Type B pancreatic cell (in vitro differentiated cells): ENCODE measurements at regions not wholly inside any gene's neighbourhood (a gene's known extent, or its start where the extent isn't known, plus 50 kb on each side); places are given as distances from the start of the nearest gene placed in this dataset.

Experiments used
- DNase-seq: peaks from one replicate; pipeline ENCODE4 v3.0.0; 2021; ENCODE audit warnings: mixed read lengths; ENCODE audit not compliant: unreplicated experiment; ENCODE audit errors: extremely low spot score
- H3K27ac Mint-ChIP-seq: 2 replicates; pipeline ENCODE4 v1.8.0; 2021; ENCODE audit warnings: mild to moderate bottlenecking, mixed read lengths
- H3K27me3 Mint-ChIP-seq: 2 replicates; pipeline ENCODE4 v1.8.0; 2021; ENCODE audit warnings: mixed read lengths
- H3K36me3 Mint-ChIP-seq: 2 replicates; pipeline ENCODE4 v1.8.0; 2021; ENCODE audit warnings: mixed read lengths
- H3K4me1 Mint-ChIP-seq: one replicate; pipeline ENCODE4 v1.8.0; 2021; ENCODE audit warnings: mixed read lengths; ENCODE audit not compliant: unreplicated experiment
- H3K4me3 Mint-ChIP-seq: 2 replicates; pipeline ENCODE4 v1.8.0; 2021; ENCODE audit warnings: mild to moderate bottlenecking, mixed read lengths
- H3K9me3 Mint-ChIP-seq: 2 replicates; pipeline ENCODE4 v1.8.0; 2021; ENCODE audit warnings: mixed read lengths
- TF ChIP-seq, protein P1 (sequence below): fragments of 200-600 bp; sonication (generic); conservative IDR thresholded peaks from 2 replicates; pipeline ENCODE4 v1.5.0; 2021; ENCODE audit warnings: antibody characterized with exemption, mild to moderate bottlenecking

DNA sequence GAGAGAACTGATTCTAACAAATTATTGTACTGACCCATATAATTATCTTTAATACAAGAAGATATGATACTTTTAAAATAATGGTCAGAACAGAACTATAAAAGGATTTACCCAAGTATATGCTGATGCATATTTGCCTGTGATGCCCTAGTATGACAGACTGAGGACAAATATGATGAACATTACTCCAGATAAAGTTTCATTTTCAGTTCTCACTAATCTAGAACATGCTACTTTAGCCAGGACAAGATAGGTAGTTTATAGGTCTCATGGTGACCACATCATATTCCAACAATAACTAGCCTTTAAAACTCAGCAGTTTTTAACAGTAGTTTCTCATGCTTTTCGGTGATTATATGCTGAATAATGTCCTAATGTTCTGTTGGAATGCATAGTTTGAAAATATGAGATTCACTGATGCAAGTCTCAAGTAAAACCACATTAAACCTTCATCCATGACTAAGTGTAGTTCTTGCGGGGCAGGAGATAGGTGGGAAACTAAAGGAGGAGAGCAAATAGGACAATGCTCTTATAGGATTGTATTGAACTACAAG lies 295.2 kb upstream of the AGA start:
- no peaks in the 10 kb centered on the region for H3K27me3 Mint-ChIP-seq
- H3K9me3 Mint-ChIP-seq: no peaks in the 10 kb centered on the region
- H3K4me1 Mint-ChIP-seq: no peaks in the 10 kb centered on the region
- TF ChIP-seq, protein P1, sequence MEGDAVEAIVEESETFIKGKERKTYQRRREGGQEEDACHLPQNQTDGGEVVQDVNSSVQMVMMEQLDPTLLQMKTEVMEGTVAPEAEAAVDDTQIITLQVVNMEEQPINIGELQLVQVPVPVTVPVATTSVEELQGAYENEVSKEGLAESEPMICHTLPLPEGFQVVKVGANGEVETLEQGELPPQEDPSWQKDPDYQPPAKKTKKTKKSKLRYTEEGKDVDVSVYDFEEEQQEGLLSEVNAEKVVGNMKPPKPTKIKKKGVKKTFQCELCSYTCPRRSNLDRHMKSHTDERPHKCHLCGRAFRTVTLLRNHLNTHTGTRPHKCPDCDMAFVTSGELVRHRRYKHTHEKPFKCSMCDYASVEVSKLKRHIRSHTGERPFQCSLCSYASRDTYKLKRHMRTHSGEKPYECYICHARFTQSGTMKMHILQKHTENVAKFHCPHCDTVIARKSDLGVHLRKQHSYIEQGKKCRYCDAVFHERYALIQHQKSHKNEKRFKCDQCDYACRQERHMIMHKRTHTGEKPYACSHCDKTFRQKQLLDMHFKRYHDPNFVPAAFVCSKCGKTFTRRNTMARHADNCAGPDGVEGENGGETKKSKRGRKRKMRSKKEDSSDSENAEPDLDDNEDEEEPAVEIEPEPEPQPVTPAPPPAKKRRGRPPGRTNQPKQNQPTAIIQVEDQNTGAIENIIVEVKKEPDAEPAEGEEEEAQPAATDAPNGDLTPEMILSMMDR: no peak
- no peak for DNase-seq
- no peak overlapping the region for H3K27ac Mint-ChIP-seq
- H3K4me3 Mint-ChIP-seq: no peak overlapping the region
- H3K36me3 Mint-ChIP-seq: no peaks in the 10 kb centered on the region

DNA sequence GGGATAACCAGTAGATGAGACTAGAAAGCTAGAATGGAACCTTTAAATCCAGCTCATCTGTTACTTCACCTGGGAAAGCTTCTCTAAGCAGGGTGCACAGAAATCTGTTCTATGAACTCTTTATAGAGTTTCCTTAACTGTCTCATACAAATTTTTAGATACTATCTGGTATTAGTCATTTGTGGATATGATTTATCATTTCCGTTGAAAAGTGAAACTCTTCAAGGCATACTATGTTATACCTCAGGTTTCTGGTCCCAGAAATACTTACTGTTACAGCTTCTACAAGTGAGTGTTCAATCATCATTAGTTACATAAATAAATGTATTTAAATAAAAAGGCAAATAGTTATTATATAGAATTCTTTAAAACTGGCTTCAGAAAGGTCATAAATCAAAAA lies 298.3 kb upstream of the AGA start:
- no peaks in the 10 kb centered on the region for H3K27me3 Mint-ChIP-seq
- H3K9me3 Mint-ChIP-seq: no peaks in the 10 kb centered on the region
- TF ChIP-seq, protein P1: no peak
- H3K4me1 Mint-ChIP-seq: no peaks in the 10 kb centered on the region
- no peak overlapping the region for H3K4me3 Mint-ChIP-seq
- H3K27ac Mint-ChIP-seq: no peak overlapping the region
- no peak for DNase-seq
- no peaks in the 10 kb centered on the region for H3K36me3 Mint-ChIP-seq

DNA sequence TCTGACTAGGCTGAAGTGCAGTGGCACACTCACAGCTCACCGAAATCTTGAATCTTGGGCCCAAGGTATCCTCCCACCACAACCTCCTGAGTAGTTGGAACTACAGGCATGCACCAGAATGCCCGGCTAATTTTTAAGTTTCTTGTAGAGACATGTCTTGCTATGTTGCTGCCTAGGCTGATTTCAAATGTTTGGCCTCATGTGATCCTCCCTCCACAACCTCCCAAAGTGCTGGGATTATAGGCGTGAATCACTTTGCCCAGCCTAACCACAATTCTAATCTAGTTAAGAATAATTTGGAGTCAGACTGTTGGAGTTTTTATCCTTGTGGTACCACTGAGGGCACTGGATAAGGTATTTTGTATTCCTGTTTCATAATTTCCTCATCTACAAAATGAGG lies 317.5 kb upstream of the AGA start:
- Mint-ChIP-seq H3K9me3 (no peaks in the 10 kb centered on the region), H3K27ac (no peak overlapping the region), H3K36me3 (no peaks in the 10 kb centered on the region), H3K27me3 (no peaks in the 10 kb centered on the region), H3K4me3 (no peak overlapping the region), H3K4me1 (no peaks in the 10 kb centered on the region)
- TF ChIP-seq, protein P1: no peak
- DNase-seq: no peak

DNA sequence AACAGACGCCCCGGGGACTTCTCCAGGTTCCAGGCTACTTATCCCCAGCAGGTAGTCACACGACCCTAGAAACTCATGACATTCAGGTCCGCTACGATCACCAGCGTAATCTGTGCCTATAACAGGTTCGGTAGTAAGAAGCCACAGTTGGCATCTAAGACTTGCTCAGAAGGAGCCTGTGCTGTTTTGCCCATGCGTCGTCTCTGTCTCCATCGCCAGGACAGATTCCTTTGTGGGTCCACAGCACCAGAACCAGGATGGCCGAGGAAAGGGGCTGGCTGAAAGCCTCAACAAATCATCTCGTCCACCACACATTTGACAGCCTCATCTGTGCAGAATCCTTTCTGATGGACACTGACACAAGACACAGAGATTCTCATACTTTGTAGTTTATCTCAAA lies 319.5 kb upstream of the AGA start:
- H3K27ac Mint-ChIP-seq: no peak overlapping the region
- H3K4me1 Mint-ChIP-seq: no peaks in the 10 kb centered on the region
- H3K9me3 Mint-ChIP-seq: no peaks in the 10 kb centered on the region
- H3K36me3 Mint-ChIP-seq: no peaks in the 10 kb centered on the region
- DNase-seq: no peak
- H3K27me3 Mint-ChIP-seq: no peaks in the 10 kb centered on the region
- no peak overlapping the region for H3K4me3 Mint-ChIP-seq
- TF ChIP-seq, protein P1: no peak

DNA sequence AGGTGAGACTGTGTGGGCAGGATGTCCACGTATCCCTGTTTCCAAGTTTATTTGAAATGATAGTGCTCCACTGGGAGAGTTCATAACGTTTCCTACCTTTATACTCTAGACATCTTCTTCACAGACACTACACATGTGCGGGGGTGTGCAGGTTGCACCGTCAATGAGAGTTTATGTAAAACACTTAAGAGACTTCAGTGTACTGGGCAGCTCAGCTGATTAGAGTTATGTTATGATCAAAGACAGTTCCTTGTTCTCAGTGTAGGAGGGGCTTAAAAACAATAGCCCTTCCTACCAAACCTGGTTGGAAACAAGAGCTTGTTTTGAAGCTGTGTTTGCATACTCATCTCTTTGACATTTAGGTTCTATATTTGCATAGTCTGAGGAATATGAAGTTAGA lies 326.9 kb upstream of the AGA start:
- TF ChIP-seq, protein P1: no peak
- DNase-seq: no peak
- H3K4me1 Mint-ChIP-seq: no peaks in the 10 kb centered on the region
- no peak overlapping the region for H3K27ac Mint-ChIP-seq
- no peaks in the 10 kb centered on the region for H3K27me3 Mint-ChIP-seq
- H3K4me3 Mint-ChIP-seq: no peak overlapping the region
- no peaks in the 10 kb centered on the region for H3K9me3 Mint-ChIP-seq
- H3K36me3 Mint-ChIP-seq: no peaks in the 10 kb centered on the region

DNA sequence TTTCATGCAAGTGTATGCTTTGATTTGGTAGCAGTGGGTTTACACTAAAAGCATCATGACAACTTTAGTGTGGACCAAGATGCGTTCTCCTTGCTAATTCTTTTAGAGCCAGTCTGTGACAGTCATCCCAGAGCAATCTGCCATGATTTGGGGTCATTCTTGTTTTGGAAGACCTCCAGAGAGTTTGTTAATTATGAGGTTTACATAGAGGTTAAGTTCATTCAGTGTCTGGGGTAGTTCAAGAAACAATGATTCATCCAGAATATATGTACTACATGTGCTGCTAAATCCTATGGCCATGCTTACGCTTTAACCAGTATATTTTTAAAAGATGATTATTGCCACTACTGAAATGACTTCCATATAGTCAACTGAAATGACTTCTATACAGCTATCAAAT lies 328.5 kb upstream of the AGA start:
- Mint-ChIP-seq H3K9me3 (no peaks in the 10 kb centered on the region), H3K27ac (no peak overlapping the region), H3K36me3 (no peaks in the 10 kb centered on the region), H3K4me3 (no peak overlapping the region), H3K27me3 (no peaks in the 10 kb centered on the region), H3K4me1 (no peaks in the 10 kb centered on the region)
- TF ChIP-seq, protein P1: no peak
- no peak for DNase-seq
